GM18951 (cell line): ENCODE measurements at regions not wholly inside any gene's neighbourhood (a gene's known extent, or its start where the extent isn't known, plus 50 kb on each side); places are given as distances from the start of the nearest gene placed in this dataset.

Experiments used
- POLR2A ChIP-seq: IDR thresholded peaks from 4 replicates; pipeline ENCODE4 v1.6.1; 2011; ENCODE audit warnings: mild to moderate bottlenecking; ENCODE audit not compliant: insufficient read length, insufficient read depth; ENCODE audit errors: extremely low read depth
- in situ Hi-C: fragments of 300-500 bp; cut with MboI; formaldehyde crosslinking; loops from one replicate; pipeline ENCODE4 v1.12.0; 2022; ENCODE audit warnings: low sequenced_read_pairs, mixed read lengths, inconsistent platforms; ENCODE audit not compliant: unreplicated experiment

DNA sequence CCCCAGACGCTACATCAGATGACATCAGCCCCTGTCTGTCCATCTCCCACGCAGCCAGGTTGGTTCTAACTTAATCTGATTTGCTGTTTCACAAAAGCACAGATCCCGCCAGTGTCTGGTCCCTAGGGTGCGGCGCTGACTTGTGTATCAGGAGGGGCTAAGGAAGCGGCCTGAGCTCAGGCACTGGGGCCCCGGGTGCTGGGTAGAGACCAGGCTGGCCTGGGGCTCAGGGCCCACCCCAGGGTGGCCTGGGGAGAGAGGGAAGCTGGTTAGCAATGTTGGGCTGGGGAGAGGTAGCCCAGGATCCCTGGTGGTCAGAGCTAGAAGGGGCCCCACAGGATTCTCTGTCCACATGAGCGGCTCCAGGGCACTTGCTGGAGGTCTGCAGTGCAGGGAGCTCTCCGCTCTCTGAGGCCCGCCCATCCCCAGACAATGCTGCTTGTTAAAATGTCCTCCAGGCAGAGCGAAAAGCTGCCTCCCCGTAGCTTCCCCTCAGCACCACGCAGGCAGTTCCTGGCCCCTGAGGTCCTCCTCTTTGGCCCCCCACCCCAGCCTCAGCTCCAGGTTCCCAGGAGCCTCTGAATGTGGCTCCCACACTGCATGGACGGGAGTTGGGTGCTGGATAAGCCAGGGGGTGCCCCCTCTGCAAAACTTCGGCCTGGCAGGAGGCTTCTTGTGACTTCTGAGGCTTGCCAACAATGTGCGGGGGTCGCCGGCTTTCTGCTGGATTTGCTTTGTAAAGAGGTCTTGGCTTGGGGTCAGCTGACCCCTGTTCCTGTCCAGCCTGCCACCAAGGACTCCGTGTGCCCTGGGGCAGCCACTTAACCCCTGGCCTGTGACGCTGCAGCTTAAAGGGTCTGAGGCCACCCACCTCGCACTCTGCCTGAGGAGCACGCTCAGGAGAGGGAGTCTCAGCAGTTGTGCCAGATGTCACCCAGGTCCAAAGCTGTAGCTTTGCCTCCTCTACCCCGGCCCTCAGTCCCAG is 112.9 kb downstream of the CPZ start:
- in situ Hi-C loops = no loop called here
- no peak for TF ChIP-seq POLR2A

DNA sequence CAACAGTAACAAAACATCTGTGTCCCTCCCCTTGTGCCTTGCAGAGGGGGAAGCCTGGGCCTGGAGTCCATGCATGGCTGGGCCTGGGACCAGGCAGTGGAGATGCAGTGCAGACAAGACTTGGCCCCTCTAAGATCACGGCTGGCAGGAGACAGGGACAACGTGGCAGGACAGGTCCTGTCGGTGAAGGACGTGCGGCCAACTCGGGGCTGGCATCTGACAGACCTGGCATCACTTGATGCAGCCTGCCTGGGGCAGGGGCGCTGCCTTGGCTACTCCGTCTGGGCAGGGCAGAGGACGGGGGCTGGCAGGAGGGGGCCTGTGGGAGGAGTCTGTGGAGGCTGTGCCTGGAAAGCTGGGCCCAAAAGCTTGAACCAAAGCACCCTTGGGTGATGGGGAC is 112.1 kb downstream of the CPZ start:
- TF ChIP-seq POLR2A = no peak
- in situ Hi-C loops = no loop called here

DNA sequence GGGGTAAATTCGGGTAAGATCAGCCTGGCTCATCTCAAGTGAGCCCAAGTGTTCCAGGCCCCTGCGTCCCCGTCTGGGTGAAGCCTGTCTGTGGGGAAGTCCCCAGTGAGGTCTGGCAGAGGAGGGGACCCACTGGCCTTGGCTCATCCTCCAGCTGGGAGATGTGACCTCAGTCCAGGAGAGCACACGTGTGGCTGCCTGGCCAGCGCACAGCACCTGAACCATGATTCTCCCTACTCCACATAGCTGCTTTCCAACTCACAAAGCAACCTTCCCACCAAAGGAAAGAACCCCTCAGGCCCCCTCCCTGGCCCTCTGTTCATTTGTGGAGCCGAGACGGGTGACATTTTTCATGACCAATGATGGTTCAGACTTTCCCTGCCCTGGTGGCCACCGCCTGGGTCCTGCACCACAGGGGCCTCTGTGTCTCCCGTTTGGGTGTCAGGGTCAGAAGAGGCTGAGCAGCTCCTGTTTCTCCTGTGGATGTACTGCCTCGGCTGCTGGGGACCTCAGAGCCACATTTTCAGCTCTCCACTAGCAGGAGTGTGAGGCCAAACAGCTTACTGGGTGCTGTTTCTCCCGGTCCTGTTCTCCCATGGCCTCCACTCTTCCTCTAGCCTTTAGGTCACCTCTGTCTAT is 111.4 kb downstream of the CPZ start:
- in situ Hi-C loops = no loop called here

DNA sequence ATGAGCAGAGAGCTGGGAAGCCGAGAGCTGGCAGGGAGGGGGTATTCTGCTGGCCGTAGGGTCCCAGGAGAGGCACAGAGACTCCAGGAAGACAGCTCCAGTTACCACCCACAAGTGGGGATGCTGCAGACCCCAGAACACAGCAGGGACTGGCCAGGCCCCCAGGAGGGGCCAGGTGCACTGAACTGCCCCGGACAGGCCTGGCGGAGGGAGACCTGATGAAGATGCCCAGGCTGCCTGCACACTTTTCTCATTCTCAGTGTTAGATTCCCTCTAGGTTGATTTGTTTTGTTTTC is 110.8 kb downstream of the CPZ start:
- no peak for TF ChIP-seq POLR2A
- in situ Hi-C loops = no loop called here

More for the DNA sequence above, 111.4 kb downstream of the CPZ start:
- no peak for TF ChIP-seq POLR2A

DNA sequence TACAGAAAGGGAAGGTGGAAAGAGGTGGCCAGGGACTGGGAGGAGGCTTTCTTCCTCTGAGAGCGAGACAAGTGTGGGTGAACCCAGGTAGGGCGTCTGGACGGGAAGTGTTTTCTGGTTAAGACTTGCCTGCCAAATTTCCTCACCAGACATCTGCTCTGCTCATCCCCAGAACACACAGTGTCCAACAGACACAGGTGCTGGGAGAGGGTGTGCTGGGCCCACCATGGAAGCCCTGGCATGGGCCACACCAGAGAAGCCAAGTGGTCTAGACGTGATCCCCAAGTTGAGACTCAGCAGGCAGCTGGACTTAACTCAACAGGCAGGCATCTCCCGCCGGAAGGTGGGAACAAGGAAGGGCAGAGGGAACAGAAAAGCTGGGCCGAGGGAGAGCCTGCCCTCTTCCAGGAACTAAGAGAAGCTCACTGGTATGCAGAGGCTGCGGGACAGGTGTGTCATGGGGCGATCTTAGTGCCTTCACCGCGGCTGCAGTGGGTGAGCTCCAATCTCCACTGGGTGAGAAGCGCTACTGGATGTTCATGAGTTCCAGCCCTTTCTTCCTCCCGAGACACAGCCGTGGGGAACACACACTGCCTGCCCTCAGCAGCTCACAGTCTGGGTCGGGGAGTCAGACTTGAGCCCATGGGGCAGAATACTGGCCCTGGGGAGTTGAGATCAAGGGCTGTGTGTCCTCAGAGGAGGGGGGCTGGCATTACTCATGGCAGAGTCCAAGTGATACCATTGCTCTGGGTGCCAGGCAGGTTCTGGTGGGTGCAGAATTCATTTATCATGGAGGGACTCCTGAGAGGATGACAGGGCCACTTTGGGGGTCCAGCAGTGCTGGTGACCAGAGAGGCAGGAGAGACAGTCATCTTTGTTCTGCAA is 110.2 kb downstream of the CPZ start:
- in situ Hi-C loops = no loop called here
- TF ChIP-seq POLR2A = no peak

DNA sequence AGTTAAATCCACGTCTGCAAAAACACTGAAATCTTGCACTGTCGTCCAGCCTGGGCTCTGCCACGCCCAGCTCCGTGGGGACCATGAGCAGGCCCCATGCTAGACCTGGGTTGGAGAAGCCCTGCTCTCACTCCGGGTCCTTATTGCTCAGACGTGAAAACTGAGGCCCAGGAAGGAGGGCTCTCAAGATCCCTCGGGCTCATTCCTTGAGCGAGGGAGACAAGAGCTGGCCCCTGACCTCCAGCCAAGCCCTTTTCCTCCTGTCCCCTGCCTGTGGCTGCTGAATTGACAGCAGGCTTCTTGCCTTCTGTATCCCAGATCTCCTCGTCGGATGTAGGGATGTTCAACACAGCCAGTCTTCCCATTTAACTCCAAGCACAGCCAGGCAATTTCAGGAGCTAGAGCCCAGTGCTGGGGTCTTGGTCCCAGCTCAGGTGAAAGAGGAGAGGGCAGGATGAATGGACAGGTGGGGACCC is 109.5 kb downstream of the CPZ start:
- in situ Hi-C loops = no loop called here
- TF ChIP-seq POLR2A = no peak

DNA sequence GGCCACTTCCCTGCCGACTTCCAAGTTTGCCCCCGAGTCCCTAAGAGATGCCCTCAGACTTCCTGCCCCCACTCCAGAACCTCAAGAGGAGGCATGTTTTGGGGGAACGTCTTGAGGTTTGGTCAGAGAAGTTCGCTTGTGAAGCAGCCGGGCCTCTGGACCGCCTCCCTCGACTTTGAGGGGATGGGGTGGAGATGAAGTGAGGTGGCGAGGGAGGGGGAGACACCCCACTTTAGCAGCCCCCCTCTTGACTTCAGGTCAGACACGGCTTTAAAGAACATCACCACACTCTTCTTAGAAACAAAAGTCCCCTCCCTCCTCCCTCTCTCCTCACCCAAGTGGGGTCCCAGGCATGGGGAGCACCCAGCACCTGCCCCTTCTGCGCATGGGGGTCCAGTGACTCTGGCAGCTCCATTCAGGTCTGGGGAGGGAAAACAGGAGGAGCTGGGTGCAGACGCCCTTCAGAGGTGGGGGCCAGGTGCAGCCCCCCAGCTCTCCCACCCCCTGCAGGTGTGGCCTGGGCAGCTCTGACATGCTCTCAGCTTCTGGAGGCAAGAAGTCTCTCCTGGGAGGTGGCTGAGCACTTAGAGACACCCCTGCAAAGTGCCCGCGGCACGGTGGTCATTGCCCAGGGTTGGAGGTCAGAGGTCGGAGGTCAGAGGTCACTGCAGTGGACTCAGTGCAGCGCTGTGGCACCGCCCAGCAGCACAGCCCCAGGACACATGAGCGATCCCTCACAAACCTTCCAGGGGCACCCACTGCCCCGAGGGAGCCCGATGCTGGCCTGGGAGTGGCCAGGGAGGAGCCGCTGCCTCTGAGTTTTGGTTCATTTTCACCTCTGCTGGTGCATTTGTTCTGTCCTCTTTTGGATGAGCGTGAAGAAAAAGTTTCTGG is 108.8 kb downstream of the CPZ start:
- in situ Hi-C loops = no loop called here
- TF ChIP-seq POLR2A = no peak

DNA sequence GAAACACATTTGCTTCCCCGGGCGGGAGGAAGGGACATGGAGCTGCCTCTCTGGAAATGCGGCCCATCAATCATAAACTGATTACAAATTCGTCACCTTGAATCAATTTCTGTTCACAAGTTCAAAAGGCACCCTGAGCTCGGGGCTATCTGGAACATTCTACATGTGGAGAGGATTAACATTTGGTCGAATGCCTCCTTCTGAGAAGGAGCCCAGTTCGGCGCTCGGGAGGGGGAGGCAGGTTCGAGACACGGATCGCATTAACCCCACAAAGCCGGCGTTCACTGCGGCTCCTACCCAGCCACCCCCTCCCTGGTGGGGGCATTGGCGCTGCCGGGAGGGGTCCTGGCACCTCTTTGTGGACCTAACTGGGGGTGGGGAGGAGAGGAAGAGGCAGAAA is 108.0 kb downstream of the CPZ start:
- in situ Hi-C loops = no loop called here
- no peak for TF ChIP-seq POLR2A

DNA sequence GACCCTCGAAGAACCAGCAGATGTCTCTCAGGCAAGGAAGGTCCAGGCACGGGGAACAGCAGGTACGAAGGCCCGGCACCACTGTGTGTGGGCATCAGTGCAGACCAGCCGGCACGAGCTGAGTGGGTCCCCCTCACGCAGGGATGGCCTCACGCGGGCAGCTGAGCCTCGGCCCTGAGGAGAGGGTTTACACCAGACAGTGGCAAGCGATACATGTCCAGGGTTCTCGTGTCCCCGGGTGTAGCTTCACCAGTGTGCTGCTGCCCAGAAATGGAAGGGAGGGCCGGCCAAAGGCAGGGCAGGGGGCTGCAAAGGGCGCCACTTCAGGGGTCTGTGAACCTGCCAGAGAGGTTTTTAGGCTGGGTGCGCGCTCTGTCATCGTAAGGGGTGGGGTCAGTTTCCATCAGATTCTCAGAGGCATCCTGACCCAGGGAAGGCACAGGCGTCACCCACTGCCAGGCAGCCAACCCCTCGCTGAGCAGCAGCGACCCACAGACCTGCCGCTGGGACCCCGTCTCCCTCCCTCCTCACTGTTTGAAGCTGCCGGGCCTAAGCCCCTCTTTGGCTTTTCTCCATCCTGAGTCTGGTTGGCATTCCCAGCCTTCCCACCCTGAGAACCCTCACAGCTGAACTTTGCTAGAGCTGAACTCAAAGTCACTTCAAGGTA is 107.0 kb downstream of the CPZ start:
- in situ Hi-C loops = no loop called here
- no peak for TF ChIP-seq POLR2A

DNA sequence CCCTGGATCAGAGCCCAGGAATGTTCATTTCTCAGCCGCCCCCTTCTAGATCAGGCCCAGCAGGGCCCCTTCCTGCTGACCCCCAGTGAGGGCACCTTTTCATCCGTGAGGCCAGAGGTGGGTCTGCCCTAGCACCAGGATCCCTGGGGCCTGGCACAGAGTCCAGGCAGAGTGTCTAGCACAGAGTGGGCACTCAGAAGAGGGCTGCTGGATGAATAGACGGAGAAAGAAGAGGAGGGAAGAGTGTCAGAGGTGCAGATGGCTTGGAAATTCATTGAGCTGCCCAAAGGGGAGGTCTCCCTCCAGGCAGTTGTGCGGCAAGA is 106.5 kb downstream of the CPZ start:
- TF ChIP-seq POLR2A = no peak
- in situ Hi-C loops = no loop called here

DNA sequence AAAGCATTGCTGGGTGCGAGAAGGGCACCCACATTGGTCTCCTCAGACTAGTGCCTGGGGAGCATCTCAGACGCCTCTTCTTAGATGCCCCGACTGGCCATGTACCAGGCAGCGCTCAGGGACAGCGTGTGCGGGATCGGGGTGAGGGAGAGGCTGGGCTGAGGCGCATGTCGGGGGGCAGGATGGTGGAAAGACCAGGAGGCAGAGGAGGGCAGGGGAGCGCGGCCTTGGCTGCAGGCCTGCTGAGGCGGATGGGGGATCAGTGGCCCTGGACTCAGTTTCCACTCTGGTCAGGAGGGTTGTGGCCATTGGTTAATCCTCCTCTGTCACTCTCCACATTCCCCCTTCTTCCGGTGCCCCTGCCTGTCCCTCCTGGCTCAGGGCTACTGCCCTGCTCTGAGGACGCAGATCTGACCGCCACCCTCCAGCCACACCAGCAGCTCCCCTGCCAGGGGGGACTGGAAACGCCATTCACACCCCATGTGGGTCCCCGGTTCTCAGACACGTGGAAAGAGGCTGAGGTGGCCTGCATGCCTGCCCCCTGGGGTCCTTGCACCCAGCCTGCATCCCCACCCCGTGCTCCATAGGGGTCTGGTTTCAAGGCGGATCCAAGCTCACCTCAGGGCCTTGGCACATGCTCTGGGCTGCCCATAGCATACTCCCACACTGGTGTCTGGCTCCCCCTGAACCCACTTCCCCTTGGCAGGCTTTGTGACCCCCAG is 105.9 kb downstream of the CPZ start:
- in situ Hi-C loops = no loop called here

DNA sequence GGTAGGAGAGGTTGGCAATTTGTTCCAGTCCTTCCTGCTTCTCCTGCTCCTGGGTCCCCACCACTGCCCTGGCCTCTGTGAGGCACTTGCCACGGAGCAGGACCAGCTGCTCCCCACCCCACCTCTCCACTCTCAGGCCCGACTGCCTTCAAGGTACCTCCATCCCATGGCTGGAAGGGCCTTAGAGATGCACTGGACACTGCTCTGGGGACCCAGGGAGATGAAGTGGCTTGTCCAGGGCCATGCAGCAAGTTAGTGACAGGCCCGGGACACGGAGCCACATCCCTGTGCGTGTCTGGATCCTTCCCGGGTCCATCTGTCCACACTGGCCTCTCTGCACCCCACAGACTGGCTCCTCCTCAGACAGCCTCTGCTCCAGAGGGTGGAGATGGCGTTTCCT is 105.3 kb downstream of the CPZ start:
- in situ Hi-C loops = no loop called here
- no peak for TF ChIP-seq POLR2A

More for the DNA sequence above, 105.9 kb downstream of the CPZ start:
- no peak for TF ChIP-seq POLR2A
